WTC11 (cell line): ENCODE measurements at regions not wholly inside any gene's neighbourhood (a gene's known extent, or its start where the extent isn't known, plus 50 kb on each side); places are given as distances from the start of the nearest gene placed in this dataset.

Experiments
- ATAC-seq: fragments of 200-7000 bp; cut with Tn5 transposase; 2 replicates; pipeline ENCODE4 v1.10.0; 2021; ENCODE audit warnings: mild to moderate bottlenecking, moderate library complexity
- CTCF ChIA-PET: fragments of 300-600 bp; sonication (Branson Sonifier 250); formaldehyde crosslinking; loops from one replicate; lab custom pipeline; 2021; ENCODE audit warnings: antibody characterized with exemption; lab: Charles Lee
- POLR2A ChIA-PET: fragments of 350-600 bp; sonication (Branson Sonifier 250); formaldehyde crosslinking; loops from one replicate; lab custom pipeline; 2021; ENCODE audit warnings: antibody characterized with exemption; lab: Charles Lee
- DNase-seq: peaks from one replicate; pipeline ENCODE4 v3.0.0; 2021; ENCODE audit warnings: low spot score
- H3K27ac Mint-ChIP-seq: 2 replicates; pipeline ENCODE4 v1.8.0; 2021; ENCODE audit warnings: mixed read lengths
- H3K27me3 Mint-ChIP-seq: 2 replicates; pipeline ENCODE4 v1.8.0; 2021; ENCODE audit warnings: low read depth, mild to moderate bottlenecking, moderate library complexity, mixed read lengths
- H3K36me3 Mint-ChIP-seq: 2 replicates; pipeline ENCODE4 v1.8.0; 2021; ENCODE audit warnings: mixed read lengths
- H3K4me1 Mint-ChIP-seq: 2 replicates; pipeline ENCODE4 v1.8.0; 2022; ENCODE audit warnings: mixed read lengths
- H3K4me3 Mint-ChIP-seq: 2 replicates; pipeline ENCODE4 v1.8.0; 2021; ENCODE audit warnings: mild to moderate bottlenecking, moderate library complexity, mixed read lengths
- H3K9me3 Mint-ChIP-seq: 2 replicates; pipeline ENCODE4 v1.8.0; 2021; ENCODE audit warnings: mixed read lengths
- AFF4 ChIP-seq: sonication (generic); formaldehyde crosslinking; IDR thresholded peaks from 2 replicates; pipeline ENCODE4 v1.8.1; 2023; ENCODE audit warnings: mild to moderate bottlenecking, missing genetic modification reagents, borderline replicate concordance
- CDX4 ChIP-seq: fragments of 250-450 bp; sonication (Bioruptor Pico); IDR thresholded peaks from 2 replicates; pipeline ENCODE4 v1.9.0; 2021; ENCODE audit warnings: moderate library complexity, mild to moderate bottlenecking, inconsistent platforms, borderline replicate concordance
- CREM ChIP-seq: sonication (generic); formaldehyde crosslinking; IDR thresholded peaks from 2 replicates; pipeline ENCODE4 v1.8.1; 2022; ENCODE audit warnings: mild to moderate bottlenecking, missing genetic modification reagents, moderate library complexity
- E2F1 ChIP-seq: sonication (generic); formaldehyde crosslinking; IDR thresholded peaks from 2 replicates; pipeline ENCODE4 v1.8.0; 2022; ENCODE audit warnings: mild to moderate bottlenecking, missing genetic modification reagents
- ERG ChIP-seq: fragments of 250-450 bp; sonication (Bioruptor Pico); IDR thresholded peaks from 2 replicates; pipeline ENCODE4 v1.8.0; 2021; ENCODE audit warnings: mild to moderate bottlenecking
- IRF1 ChIP-seq: sonication (generic); formaldehyde crosslinking; IDR thresholded peaks from 2 replicates; pipeline ENCODE4 v1.8.0; 2023; ENCODE audit warnings: missing genetic modification reagents
- MYBL2 ChIP-seq: sonication (generic); formaldehyde crosslinking; IDR thresholded peaks from 2 replicates; pipeline ENCODE4 v1.8.1; 2023; ENCODE audit warnings: mild to moderate bottlenecking, moderate library complexity, missing genetic modification reagents
- RELA ChIP-seq: sonication (generic); formaldehyde crosslinking; IDR thresholded peaks from 2 replicates; pipeline ENCODE4 v1.8.1; 2022; ENCODE audit warnings: missing genetic modification reagents, mild to moderate bottlenecking, borderline replicate concordance
- SOX15 ChIP-seq: fragments of 250-450 bp; sonication (Bioruptor Pico); IDR thresholded peaks from 2 replicates; pipeline ENCODE4 v1.9.0; 2021; ENCODE audit warnings: mild to moderate bottlenecking
- USF1 ChIP-seq: sonication (generic); formaldehyde crosslinking; IDR thresholded peaks from 2 replicates; pipeline ENCODE4 v1.8.0; 2022; ENCODE audit warnings: mild to moderate bottlenecking, missing genetic modification reagents
- ZNF121 ChIP-seq: sonication (generic); formaldehyde crosslinking; IDR thresholded peaks from 2 replicates; pipeline ENCODE4 v1.8.0; 2023; ENCODE audit warnings: missing genetic modification reagents
- ZNF219 ChIP-seq: sonication (generic); formaldehyde crosslinking; IDR thresholded peaks from 2 replicates; pipeline ENCODE4 v1.8.0; 2023; ENCODE audit warnings: missing genetic modification reagents, mild to moderate bottlenecking, borderline replicate concordance
- ZNF263 ChIP-seq: sonication (generic); formaldehyde crosslinking; IDR thresholded peaks from 2 replicates; pipeline ENCODE4 v1.8.1; 2022; ENCODE audit warnings: low read depth, mild to moderate bottlenecking, moderate library complexity, missing genetic modification reagents
- ZNF425 ChIP-seq: fragments of 250-450 bp; sonication (Bioruptor Pico); conservative IDR thresholded peaks from 2 replicates; pipeline ENCODE4 v1.9.0; 2021; ENCODE audit warnings: mild to moderate bottlenecking
- ZNF671 ChIP-seq: fragments of 250-450 bp; sonication (Bioruptor Pico); IDR thresholded peaks from 2 replicates; pipeline ENCODE4 v1.8.0; 2021; ENCODE audit warnings: mild to moderate bottlenecking

- ATAC-seq: no peak
- TF ChIP-seq E2F1 (no peak), USF1 (no peak), SOX15 (no peak), CREM (CRISPR knock-in tag) (no peak), ZNF219 (CRISPR knock-in tag) (no peak), RELA (CRISPR knock-in tag) (no peak), ZNF121 (no peak), ZNF425 (CRISPR knock-in tag) (no peak), CDX4 (CRISPR knock-in tag) (no peak), AFF4 (CRISPR knock-in tag) (no peak), IRF1 (CRISPR knock-in tag) (no peak), MYBL2 (CRISPR knock-in tag) (no peak), ZNF263 (CRISPR knock-in tag) (no peak)
- Mint-ChIP-seq H3K27ac (no peak overlapping the region), H3K4me3 (no peak overlapping the region), H3K36me3 (peaks cover 8% of the 10 kb centered on the region), H3K27me3 (no peaks in the 10 kb centered on the region), H3K9me3 (peaks cover 16% of the 10 kb centered on the region), H3K4me1 (peaks cover 9% of the 10 kb centered on the region)
- POLR2A ChIA-PET: no interaction called here
- DNase-seq: no peak
- CTCF ChIA-PET: no interaction called here
Observed at GRCh38 chr3:103218793-103219192, 784.0 kb downstream of the ZPLD1 start.

GRCh38 chr3:103227651-103228050 lies 792.8 kb downstream of the ZPLD1 start:
- Mint-ChIP-seq H3K9me3 (no peaks in the 10 kb centered on the region), H3K27ac (no peak overlapping the region), H3K4me3 (no peak overlapping the region)
- POLR2A ChIA-PET: no interaction called here
- ATAC-seq (no peak), DNase-seq (no peak)
- TF ChIP-seq ZNF671 (CRISPR knock-in tag) (no peak), ERG (CRISPR knock-in tag) (no peak), ZNF263 (CRISPR knock-in tag) (no peak)
- TF ChIP-seq, all 79 proteins: peak for 0
- no peaks in the 10 kb centered on the region for H3K4me1 Mint-ChIP-seq
- no peaks in the 10 kb centered on the region for H3K27me3 Mint-ChIP-seq
- CTCF ChIA-PET: no interaction called here
- H3K36me3 Mint-ChIP-seq: no peaks in the 10 kb centered on the region
